ENCODE measurements at regions not wholly inside any gene's neighbourhood (a gene's known extent, or its start where the extent isn't known, plus 50 kb on each side); places are given as distances from the start of the nearest gene placed in this dataset.

GRCh38 chr13:72489751-72490150, 237.7 kb downstream of the MZT1 start:
- Histone ChIP-seq H3K27me3 (ENCODE audit: control insufficient read depth in 1 of 2, insufficient read depth in 2 of 2, low read length in 2 of 2) (peaks cover 0 to 3% of the 10 kb centered on the region in 2 donors), H3K4me3 (ENCODE audit: low read depth in 1 of 2, low read length in 2 of 2) (no peak overlapping the region), H3K36me3 (ENCODE audit: control insufficient read depth in 2 of 2, insufficient read depth in 2 of 2, low read length in 1 of 2) (no peaks in the 10 kb centered on the region), H3K4me1 (ENCODE audit: control insufficient read depth in 2 of 2, insufficient read depth in 2 of 2, low read length in 1 of 2) (no peaks in the 10 kb centered on the region), H3K27ac (ENCODE audit: low read depth in 2 of 2, low read length in 1 of 2) (no peak overlapping the region), H3K9me3 (ENCODE audit: control insufficient read depth in 2 of 2, insufficient read depth in 1 of 2, low read depth in 1 of 2, low read length in 1 of 2) (no peaks in the 10 kb centered on the region)
- WGBS, 2 donors = 52 to 53% methylated on average over 4 of the region's 4 CpGs

- H3K27ac ChIP-seq (ENCODE audit: low read depth in 2 of 2, low read length in 1 of 2) = no peak overlapping the region
- 88% methylated on average over 4 of the region's 4 CpGs for WGBS, 2 donors
- H3K4me1 ChIP-seq (ENCODE audit: control insufficient read depth in 2 of 2, insufficient read depth in 2 of 2, low read length in 1 of 2) = no peaks in the 10 kb centered on the region
- no peak overlapping the region for H3K4me3 ChIP-seq (ENCODE audit: low read depth in 1 of 2, low read length in 2 of 2)
- H3K9me3 ChIP-seq (ENCODE audit: control insufficient read depth in 2 of 2, insufficient read depth in 1 of 2, low read depth in 1 of 2, low read length in 1 of 2) = no peaks in the 10 kb centered on the region
- no peaks in the 10 kb centered on the region for H3K27me3 ChIP-seq (ENCODE audit: control insufficient read depth in 1 of 2, insufficient read depth in 2 of 2, low read length in 2 of 2)
- H3K36me3 ChIP-seq (ENCODE audit: control insufficient read depth in 2 of 2, insufficient read depth in 2 of 2, low read length in 1 of 2) = no peaks in the 10 kb centered on the region
Observed at GRCh38 chr13:72473321-72473720, 254.1 kb downstream of the MZT1 start.

GRCh38 chr13:72469906-72470305, 257.5 kb downstream of the MZT1 start:
- Histone ChIP-seq H3K4me3 (ENCODE audit: low read depth in 1 of 2, low read length in 2 of 2) (no peak overlapping the region), H3K4me1 (ENCODE audit: control insufficient read depth in 2 of 2, insufficient read depth in 2 of 2, low read length in 1 of 2) (no peaks in the 10 kb centered on the region), H3K9me3 (ENCODE audit: control insufficient read depth in 2 of 2, insufficient read depth in 1 of 2, low read depth in 1 of 2, low read length in 1 of 2) (no peaks in the 10 kb centered on the region), H3K27ac (ENCODE audit: low read depth in 2 of 2, low read length in 1 of 2) (no peak overlapping the region), H3K27me3 (ENCODE audit: control insufficient read depth in 1 of 2, insufficient read depth in 2 of 2, low read length in 2 of 2) (no peaks in the 10 kb centered on the region), H3K36me3 (ENCODE audit: control insufficient read depth in 2 of 2, insufficient read depth in 2 of 2, low read length in 1 of 2) (no peaks in the 10 kb centered on the region)

- H3K4me3 ChIP-seq (ENCODE audit: low read depth in 1 of 2, low read length in 2 of 2) = no peak overlapping the region
- H3K4me1 ChIP-seq (ENCODE audit: control insufficient read depth in 2 of 2, insufficient read depth in 2 of 2, low read length in 1 of 2) = no peaks in the 10 kb centered on the region
- no peaks in the 10 kb centered on the region for H3K36me3 ChIP-seq (ENCODE audit: control insufficient read depth in 2 of 2, insufficient read depth in 2 of 2, low read length in 1 of 2)
- H3K27ac ChIP-seq (ENCODE audit: low read depth in 2 of 2, low read length in 1 of 2) = no peak overlapping the region
- H3K9me3 ChIP-seq (ENCODE audit: control insufficient read depth in 2 of 2, insufficient read depth in 1 of 2, low read depth in 1 of 2, low read length in 1 of 2) = no peaks in the 10 kb centered on the region
- 58% methylated on average over 7 of the region's 7 CpGs for WGBS, 2 donors
- no peaks in the 10 kb centered on the region for H3K27me3 ChIP-seq (ENCODE audit: control insufficient read depth in 1 of 2, insufficient read depth in 2 of 2, low read length in 2 of 2)
Observed at GRCh38 chr13:72463561-72463960, 263.9 kb downstream of the MZT1 start.

GRCh38 chr13:72462726-72463125, 264.7 kb downstream of the MZT1 start:
- Histone ChIP-seq H3K4me3 (ENCODE audit: low read depth in 1 of 2, low read length in 2 of 2) (no peak overlapping the region), H3K27ac (ENCODE audit: low read depth in 2 of 2, low read length in 1 of 2) (no peak overlapping the region), H3K4me1 (ENCODE audit: control insufficient read depth in 2 of 2, insufficient read depth in 2 of 2, low read length in 1 of 2) (no peaks in the 10 kb centered on the region), H3K36me3 (ENCODE audit: control insufficient read depth in 2 of 2, insufficient read depth in 2 of 2, low read length in 1 of 2) (no peaks in the 10 kb centered on the region), H3K27me3 (ENCODE audit: control insufficient read depth in 1 of 2, insufficient read depth in 2 of 2, low read length in 2 of 2) (no peaks in the 10 kb centered on the region), H3K9me3 (ENCODE audit: control insufficient read depth in 2 of 2, insufficient read depth in 1 of 2, low read depth in 1 of 2, low read length in 1 of 2) (no peaks in the 10 kb centered on the region)

- Histone ChIP-seq H3K4me3 (ENCODE audit: low read depth in 1 of 2, low read length in 2 of 2) (no peak overlapping the region), H3K36me3 (ENCODE audit: control insufficient read depth in 2 of 2, insufficient read depth in 2 of 2, low read length in 1 of 2) (no peaks in the 10 kb centered on the region), H3K4me1 (ENCODE audit: control insufficient read depth in 2 of 2, insufficient read depth in 2 of 2, low read length in 1 of 2) (no peaks in the 10 kb centered on the region)
Observed at GRCh38 chr13:72462166-72462565, 265.3 kb downstream of the MZT1 start.

GRCh38 chr13:72458701-72459100, 268.7 kb downstream of the MZT1 start:
- Histone ChIP-seq H3K4me1 (ENCODE audit: control insufficient read depth in 2 of 2, insufficient read depth in 2 of 2, low read length in 1 of 2) (no peaks in the 10 kb centered on the region), H3K9me3 (ENCODE audit: control insufficient read depth in 2 of 2, insufficient read depth in 1 of 2, low read depth in 1 of 2, low read length in 1 of 2) (no peaks in the 10 kb centered on the region), H3K27ac (ENCODE audit: low read depth in 2 of 2, low read length in 1 of 2) (no peak overlapping the region), H3K27me3 (ENCODE audit: control insufficient read depth in 1 of 2, insufficient read depth in 2 of 2, low read length in 2 of 2) (no peaks in the 10 kb centered on the region), H3K36me3 (ENCODE audit: control insufficient read depth in 2 of 2, insufficient read depth in 2 of 2, low read length in 1 of 2) (no peaks in the 10 kb centered on the region), H3K4me3 (ENCODE audit: low read depth in 1 of 2, low read length in 2 of 2) (no peak overlapping the region)
- WGBS, 2 donors = 7 to 9% methylated on average over 1 of the region's 1 CpG

More at GRCh38 chr13:72462166-72462565, 265.3 kb downstream of the MZT1 start:
- H3K9me3 ChIP-seq (ENCODE audit: control insufficient read depth in 2 of 2, insufficient read depth in 1 of 2, low read depth in 1 of 2, low read length in 1 of 2) = no peaks in the 10 kb centered on the region
- no peak overlapping the region for H3K27ac ChIP-seq (ENCODE audit: low read depth in 2 of 2, low read length in 1 of 2)
- no peaks in the 10 kb centered on the region for H3K27me3 ChIP-seq (ENCODE audit: control insufficient read depth in 1 of 2, insufficient read depth in 2 of 2, low read length in 2 of 2)

GRCh38 chr13:72457151-72457550, 270.3 kb downstream of the MZT1 start:
- no peaks in the 10 kb centered on the region for H3K27me3 ChIP-seq (ENCODE audit: control insufficient read depth in 1 of 2, insufficient read depth in 2 of 2, low read length in 2 of 2)
- 75 to 90% methylated on average over 1 of the region's 1 CpG for WGBS, 2 donors
- H3K4me3 ChIP-seq (ENCODE audit: low read depth in 1 of 2, low read length in 2 of 2) = no peak overlapping the region
- H3K36me3 ChIP-seq (ENCODE audit: control insufficient read depth in 2 of 2, insufficient read depth in 2 of 2, low read length in 1 of 2) = no peaks in the 10 kb centered on the region
- H3K4me1 ChIP-seq (ENCODE audit: control insufficient read depth in 2 of 2, insufficient read depth in 2 of 2, low read length in 1 of 2) = no peaks in the 10 kb centered on the region
- no peak overlapping the region for H3K27ac ChIP-seq (ENCODE audit: low read depth in 2 of 2, low read length in 1 of 2)
- no peaks in the 10 kb centered on the region for H3K9me3 ChIP-seq (ENCODE audit: control insufficient read depth in 2 of 2, insufficient read depth in 1 of 2, low read depth in 1 of 2, low read length in 1 of 2)

GRCh38 chr13:72456486-72456885, 270.9 kb downstream of the MZT1 start:
- WGBS, 2 donors = 64 to 69% methylated on average over 2 of the region's 2 CpGs
- Histone ChIP-seq H3K4me1 (ENCODE audit: control insufficient read depth in 2 of 2, insufficient read depth in 2 of 2, low read length in 1 of 2) (no peaks in the 10 kb centered on the region), H3K36me3 (ENCODE audit: control insufficient read depth in 2 of 2, insufficient read depth in 2 of 2, low read length in 1 of 2) (no peaks in the 10 kb centered on the region), H3K27me3 (ENCODE audit: control insufficient read depth in 1 of 2, insufficient read depth in 2 of 2, low read length in 2 of 2) (no peaks in the 10 kb centered on the region), H3K4me3 (ENCODE audit: low read depth in 1 of 2, low read length in 2 of 2) (no peak overlapping the region), H3K27ac (ENCODE audit: low read depth in 2 of 2, low read length in 1 of 2) (no peak overlapping the region), H3K9me3 (ENCODE audit: control insufficient read depth in 2 of 2, insufficient read depth in 1 of 2, low read depth in 1 of 2, low read length in 1 of 2) (no peaks in the 10 kb centered on the region)

- no peaks in the 10 kb centered on the region for H3K27me3 ChIP-seq (ENCODE audit: control insufficient read depth in 1 of 2, insufficient read depth in 2 of 2, low read length in 2 of 2)
- 95% methylated on average over 5 of the region's 5 CpGs for WGBS, 2 donors
- peaks cover 0 to 3% of the 10 kb centered on the region in 2 donors for H3K9me3 ChIP-seq (ENCODE audit: control insufficient read depth in 2 of 2, insufficient read depth in 1 of 2, low read depth in 1 of 2, low read length in 1 of 2)
- no peak overlapping the region for H3K4me3 ChIP-seq (ENCODE audit: low read depth in 1 of 2, low read length in 2 of 2)
- H3K27ac ChIP-seq (ENCODE audit: low read depth in 2 of 2, low read length in 1 of 2) = no peak overlapping the region
- no peaks in the 10 kb centered on the region for H3K4me1 ChIP-seq (ENCODE audit: control insufficient read depth in 2 of 2, insufficient read depth in 2 of 2, low read length in 1 of 2)
- no peaks in the 10 kb centered on the region for H3K36me3 ChIP-seq (ENCODE audit: control insufficient read depth in 2 of 2, insufficient read depth in 2 of 2, low read length in 1 of 2)
Observed at GRCh38 chr13:72453161-72453560, 274.3 kb downstream of the MZT1 start.
